ENCODE measurements at regions not wholly inside any gene's neighbourhood (a gene's known extent, or its start where the extent isn't known, plus 50 kb on each side); places are given as distances from the start of the nearest gene placed in this dataset.

- no peak overlapping the region for H3K4me3 Mint-ChIP-seq
- no peak overlapping the region for H3K27ac Mint-ChIP-seq
- peaks cover 6% of the 10 kb centered on the region in 2 donors for H3K9me3 Mint-ChIP-seq
- no peaks in the 10 kb centered on the region for H3K27me3 Mint-ChIP-seq
- no peaks in the 10 kb centered on the region for H3K4me1 Mint-ChIP-seq
- DNase-seq (no peak), ATAC-seq (no peak)
Observed at GRCh38 chr5:82332886-82333615, 54.9 kb upstream of the RPS23 start.

- DNase-seq = no peak
- no peak for ATAC-seq
- H3K4me1 Mint-ChIP-seq = no peaks in the 10 kb centered on the region
- H3K4me3 Mint-ChIP-seq = no peak overlapping the region
- H3K27ac Mint-ChIP-seq = no peak overlapping the region
- H3K9me3 Mint-ChIP-seq = peaks cover 6% of the 10 kb centered on the region in 2 donors
- H3K27me3 Mint-ChIP-seq = no peaks in the 10 kb centered on the region
Observed at GRCh38 chr5:82332064-82332855, 54.1 kb upstream of the RPS23 start.

- H3K27me3 Mint-ChIP-seq = no peaks in the 10 kb centered on the region
- no peak overlapping the region for H3K4me3 Mint-ChIP-seq
- H3K27ac Mint-ChIP-seq = no peak overlapping the region
- DNase-seq (no peak), ATAC-seq (no peak)
- no peaks in the 10 kb centered on the region for H3K4me1 Mint-ChIP-seq
- peaks cover 6% of the 10 kb centered on the region in 2 donors for H3K9me3 Mint-ChIP-seq
Observed at GRCh38 chr5:82331557-82331956, 53.4 kb upstream of the RPS23 start.

GRCh38 chr5:82330530-82331270 lies 52.5 kb upstream of the RPS23 start:
- peaks cover 6% of the 10 kb centered on the region in 2 donors for H3K9me3 Mint-ChIP-seq
- H3K27me3 Mint-ChIP-seq = no peaks in the 10 kb centered on the region
- no peak for DNase-seq
- H3K4me3 Mint-ChIP-seq = no peak overlapping the region
- no peaks in the 10 kb centered on the region for H3K4me1 Mint-ChIP-seq
- peak overlapping the region in 1 of 2 donors; percentile 64 for H3K27ac Mint-ChIP-seq
- ATAC-seq = no peak

GRCh38 chr5:82329393-82329792 lies 51.2 kb upstream of the RPS23 start:
- H3K4me1 Mint-ChIP-seq = no peaks in the 10 kb centered on the region
- H3K9me3 Mint-ChIP-seq = peaks cover 6% of the 10 kb centered on the region in 2 donors
- DNase-seq = no peak
- H3K27me3 Mint-ChIP-seq = no peaks in the 10 kb centered on the region
- no peak for ATAC-seq
- H3K27ac Mint-ChIP-seq = no peak overlapping the region
- H3K4me3 Mint-ChIP-seq = no peak overlapping the region

All from stimulated activated naive CD8-positive, alpha-beta T cell treated with anti-CD3 and anti-CD28 coated beads, Interleukin-15, amount 100 ng/mL, for 72 hours (primary cell).